ENCODE measurements at regions not wholly inside any gene's neighbourhood (a gene's known extent, or its start where the extent isn't known, plus 50 kb on each side); places are given as distances from the start of the nearest gene placed in this dataset.

- in situ Hi-C loops (cut with HindIII; ENCODE audit: low sequenced_read_pairs), result no loop called here
Measured at GRCh38 chr18:39698436-39698835, 2132.8 kb upstream of the CELF4 start.

DNA sequence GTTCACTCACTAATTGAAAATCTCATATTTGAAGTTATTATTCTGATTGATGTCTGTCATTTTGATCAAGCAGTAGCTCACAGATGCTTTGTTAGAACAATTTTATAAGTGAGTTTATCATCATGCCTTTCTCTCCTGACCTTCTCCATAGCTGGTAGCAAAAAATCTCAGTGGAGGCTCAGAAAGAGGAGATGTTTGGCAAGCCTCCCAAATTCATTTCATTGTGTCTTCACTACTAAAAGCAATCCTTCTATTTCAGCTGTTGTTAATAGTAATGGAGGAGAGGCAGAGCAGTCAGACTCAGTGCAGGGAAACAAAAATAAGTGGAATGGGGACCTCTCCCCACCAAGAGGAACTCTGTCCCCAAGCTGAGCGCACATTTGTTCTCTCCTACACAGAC is 2127.8 kb upstream of the CELF4 start:
- in situ Hi-C loops (cut with HindIII; ENCODE audit: low sequenced_read_pairs), result no loop called here

- in situ Hi-C loops (cut with HindIII; ENCODE audit: low sequenced_read_pairs), result no loop called here
Measured at GRCh38 chr18:39692367-39693015, 2126.9 kb upstream of the CELF4 start.

- in situ Hi-C loops (cut with HindIII; ENCODE audit: low sequenced_read_pairs), result no loop called here
Measured at GRCh38 chr18:39685303-39685902, 2119.8 kb upstream of the CELF4 start.

DNA sequence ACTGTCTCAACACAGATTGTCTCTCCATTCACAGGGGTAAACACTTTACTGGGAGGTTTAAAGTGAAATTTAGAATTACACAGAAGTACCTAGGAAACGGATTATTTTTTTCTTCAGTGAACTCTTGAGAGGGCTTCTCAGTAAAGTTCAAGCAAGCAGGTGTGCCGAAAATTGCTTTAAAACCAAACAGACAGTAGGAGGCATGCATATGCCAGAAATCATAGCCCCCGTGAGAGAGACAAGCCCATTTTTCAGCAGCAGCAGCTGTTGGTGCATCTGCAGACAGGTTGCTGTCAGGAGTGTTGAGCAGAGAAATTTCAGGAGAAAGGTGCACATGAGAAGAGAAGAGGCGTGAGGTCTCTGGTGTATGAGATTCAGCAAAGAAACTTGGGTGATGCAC is 2115.5 kb upstream of the CELF4 start:
- in situ Hi-C loops (cut with HindIII; ENCODE audit: low sequenced_read_pairs), result no loop called here

DNA sequence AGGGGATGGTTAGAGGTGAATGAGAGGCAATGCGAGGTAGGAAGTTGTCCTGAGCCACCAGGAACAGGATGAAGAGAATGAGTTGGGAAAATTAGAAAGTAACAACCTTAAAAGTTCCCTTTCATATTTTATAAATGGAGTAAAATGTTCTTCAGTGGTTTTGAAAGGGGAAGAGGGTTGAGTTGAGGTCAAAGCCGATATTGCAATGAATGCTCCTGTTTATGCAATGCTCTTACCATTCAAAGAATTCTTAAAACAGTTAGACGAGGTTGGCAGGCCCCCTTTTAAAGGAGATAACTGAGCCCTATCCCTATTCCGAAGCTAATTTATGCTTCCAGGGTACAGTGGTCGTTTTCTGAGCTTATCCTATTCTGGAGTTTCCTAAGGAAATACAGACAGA is 2110.3 kb upstream of the CELF4 start:
- in situ Hi-C loops (cut with HindIII; ENCODE audit: low sequenced_read_pairs), result no loop called here

- in situ Hi-C loops (cut with HindIII; ENCODE audit: low sequenced_read_pairs), result no loop called here
Measured at GRCh38 chr18:39675368-39675767, 2109.8 kb upstream of the CELF4 start.

DNA sequence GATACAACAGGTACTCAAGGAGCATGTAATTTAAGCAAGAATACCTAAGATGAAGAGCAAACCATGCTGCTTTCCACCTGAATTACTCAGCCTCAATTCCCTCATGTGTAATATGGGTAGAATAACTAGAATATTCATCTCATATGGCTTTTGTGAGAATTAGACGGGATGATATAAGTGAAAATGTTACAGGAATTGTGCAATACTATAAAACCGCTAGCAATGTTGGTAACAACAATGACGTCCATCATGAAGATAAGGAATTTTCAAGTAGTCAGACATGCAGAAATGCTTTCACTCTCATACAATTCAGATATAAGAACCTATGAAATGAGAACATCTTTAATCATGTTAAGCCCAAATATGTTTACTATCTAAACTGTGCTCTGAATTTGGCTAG is 2106.6 kb upstream of the CELF4 start:
- in situ Hi-C loops (cut with HindIII; ENCODE audit: low sequenced_read_pairs), result no loop called here

- in situ Hi-C loops (cut with HindIII; ENCODE audit: low sequenced_read_pairs), result no loop called here
Measured at GRCh38 chr18:39667905-39668304, 2102.3 kb upstream of the CELF4 start.

DNA sequence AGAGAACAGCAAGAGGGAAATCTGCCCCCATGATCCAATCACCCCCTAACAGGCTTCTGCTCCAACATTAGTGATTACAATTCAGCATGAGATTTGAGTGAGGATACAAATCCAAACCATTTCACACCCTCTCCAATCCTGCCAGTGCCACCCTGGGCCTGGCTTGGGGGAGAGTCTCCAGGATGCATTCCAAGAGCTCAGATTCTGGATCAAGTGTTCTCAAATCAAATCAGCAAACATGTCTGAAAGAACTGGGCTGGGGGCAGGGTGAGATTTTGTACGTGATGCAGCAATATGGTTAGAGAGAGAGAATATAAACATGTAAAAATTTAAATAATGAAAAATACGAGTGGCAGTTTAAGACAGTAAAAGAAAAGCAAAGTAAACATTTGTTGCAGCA is 2100.9 kb upstream of the CELF4 start:
- in situ Hi-C loops (cut with HindIII; ENCODE audit: low sequenced_read_pairs), result no loop called here

DNA sequence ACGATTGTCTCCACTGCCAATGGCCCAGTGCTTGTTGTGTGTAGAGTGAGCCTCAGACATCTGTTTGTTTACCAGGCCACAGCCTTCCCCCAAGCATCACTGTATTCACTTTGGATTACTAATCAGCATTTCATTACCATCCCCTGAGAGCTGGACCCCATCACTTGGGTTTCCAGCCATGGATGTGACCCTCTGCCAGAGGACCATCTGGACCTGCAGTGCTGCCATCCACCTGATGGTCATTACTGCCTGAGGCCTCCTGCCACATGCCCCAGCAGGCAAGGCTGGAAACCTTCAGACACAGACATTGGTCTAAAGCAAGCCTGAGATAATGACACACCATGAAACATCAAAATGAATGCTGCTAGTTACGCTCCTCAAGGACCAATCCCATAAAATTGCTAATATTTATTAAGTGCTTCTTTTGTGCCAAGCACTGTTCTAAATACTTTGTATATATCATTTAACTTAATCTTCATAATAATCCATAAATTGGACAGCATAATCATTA is 2096.3 kb upstream of the CELF4 start:
- in situ Hi-C loops (cut with HindIII; ENCODE audit: low sequenced_read_pairs), result no loop called here

DNA sequence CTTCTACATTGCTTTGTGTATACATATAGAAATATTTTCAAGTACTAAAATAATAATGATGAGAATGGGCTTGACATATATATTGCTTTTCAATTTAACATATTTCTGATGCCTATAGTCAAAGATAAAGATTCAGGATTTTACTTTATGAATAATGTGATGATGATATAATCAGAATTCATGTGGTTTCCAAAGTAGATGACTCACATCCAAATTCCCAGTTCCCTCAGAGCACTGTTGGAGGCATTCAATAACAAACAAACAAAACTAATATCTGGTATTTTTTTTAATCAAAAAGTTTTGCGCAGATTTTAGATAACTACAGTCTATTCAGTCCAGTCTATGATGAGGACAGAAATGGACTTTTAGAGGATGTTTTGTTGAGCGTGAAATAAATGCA is 2094.5 kb upstream of the CELF4 start:
- in situ Hi-C loops (cut with HindIII; ENCODE audit: low sequenced_read_pairs), result no loop called here

- in situ Hi-C loops (cut with HindIII; ENCODE audit: low sequenced_read_pairs), result no loop called here
Measured at GRCh38 chr18:39655341-39655740, 2089.7 kb upstream of the CELF4 start.

DNA sequence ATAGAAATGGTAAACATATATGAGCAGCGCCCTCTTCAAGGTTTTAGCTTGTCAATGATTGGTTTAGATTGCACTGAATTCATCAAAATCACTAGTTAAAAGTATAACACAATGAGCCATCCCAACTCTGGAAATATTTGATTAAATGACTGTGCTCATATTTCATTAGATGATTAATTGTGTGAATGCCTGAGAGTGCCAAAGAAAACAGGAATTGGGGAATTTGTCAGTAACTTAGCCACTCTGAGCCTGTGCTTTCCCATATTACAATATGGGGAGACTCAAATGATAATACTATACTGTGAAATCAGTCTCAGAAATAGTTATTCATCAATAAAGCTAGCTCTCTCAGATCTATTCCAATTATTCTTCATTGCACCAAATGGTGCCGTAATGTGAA is 2087.6 kb upstream of the CELF4 start:
- in situ Hi-C loops (cut with HindIII; ENCODE audit: low sequenced_read_pairs), result no loop called here

DNA sequence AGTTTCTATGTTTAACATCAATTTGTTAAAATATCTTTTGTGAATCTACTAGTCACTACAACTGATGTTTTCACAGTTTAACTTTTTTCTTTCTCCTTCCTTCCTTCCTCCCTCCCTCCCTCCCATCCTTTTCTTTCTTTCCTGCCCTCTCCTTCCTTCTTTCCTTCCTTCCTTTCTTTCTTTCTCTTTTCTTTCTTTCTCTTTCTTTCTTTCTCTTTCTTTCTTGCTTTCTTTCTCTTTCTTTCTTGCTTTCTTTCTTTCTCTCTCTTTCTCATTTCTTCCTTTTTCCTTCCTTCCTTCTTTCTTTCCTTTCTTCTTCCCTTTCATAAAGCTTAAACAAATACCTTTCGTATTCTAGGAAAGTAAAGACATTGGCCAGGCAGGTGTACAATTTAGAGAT is 2083.0 kb upstream of the CELF4 start:
- in situ Hi-C loops (cut with HindIII; ENCODE audit: low sequenced_read_pairs), result no loop called here

- in situ Hi-C loops (cut with HindIII; ENCODE audit: low sequenced_read_pairs), result no loop called here
Measured at GRCh38 chr18:39647627-39648534, 2082.3 kb upstream of the CELF4 start.

DNA sequence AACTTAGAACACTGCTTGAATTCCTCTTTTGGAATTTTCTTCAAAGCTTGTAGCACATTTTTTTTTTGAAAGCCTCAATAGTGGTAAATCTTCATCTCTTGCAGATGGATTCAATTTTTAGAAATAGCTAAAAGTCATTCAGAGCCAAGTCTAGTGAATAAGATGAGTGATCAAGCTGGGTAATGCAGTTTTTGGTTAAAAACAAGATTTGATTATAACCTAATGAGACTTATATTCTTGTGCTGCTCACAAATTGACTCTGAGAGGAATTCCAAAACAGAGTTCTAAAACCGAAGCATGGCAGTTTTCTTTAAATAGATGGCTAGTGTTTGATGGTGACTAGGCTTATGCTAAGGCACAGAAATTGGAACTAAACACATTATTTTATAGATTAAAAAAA is 2072.6 kb upstream of the CELF4 start:
- in situ Hi-C loops (cut with HindIII; ENCODE audit: low sequenced_read_pairs), result no loop called here

GRCh38 chr18:39636931-39637330 is 2071.3 kb upstream of the CELF4 start:
- in situ Hi-C loops (cut with HindIII; ENCODE audit: low sequenced_read_pairs), result no loop called here

GRCh38 chr18:39635966-39636365 is 2070.4 kb upstream of the CELF4 start:
- in situ Hi-C loops (cut with HindIII; ENCODE audit: low sequenced_read_pairs), result no loop called here

DNA sequence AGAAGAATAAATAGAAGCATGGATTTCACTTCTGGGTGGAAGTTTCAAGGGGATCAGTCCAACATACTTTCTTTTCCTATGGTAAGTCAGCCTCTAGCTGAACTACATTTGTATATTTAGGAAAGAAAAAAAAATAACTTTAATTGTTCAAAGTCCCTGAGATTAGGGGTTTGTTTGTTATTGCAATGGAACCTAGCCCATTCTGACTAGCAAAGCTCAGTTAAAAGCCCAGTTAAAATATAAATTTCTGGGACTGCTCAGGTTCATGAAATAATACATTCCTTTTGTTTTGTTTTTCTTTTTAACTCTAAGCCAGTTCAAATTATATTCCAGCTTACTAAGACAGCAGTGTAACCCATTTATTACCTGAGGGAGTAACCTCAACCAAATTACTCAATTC is 2069.6 kb upstream of the CELF4 start:
- in situ Hi-C loops (cut with HindIII; ENCODE audit: low sequenced_read_pairs), result no loop called here

DNA sequence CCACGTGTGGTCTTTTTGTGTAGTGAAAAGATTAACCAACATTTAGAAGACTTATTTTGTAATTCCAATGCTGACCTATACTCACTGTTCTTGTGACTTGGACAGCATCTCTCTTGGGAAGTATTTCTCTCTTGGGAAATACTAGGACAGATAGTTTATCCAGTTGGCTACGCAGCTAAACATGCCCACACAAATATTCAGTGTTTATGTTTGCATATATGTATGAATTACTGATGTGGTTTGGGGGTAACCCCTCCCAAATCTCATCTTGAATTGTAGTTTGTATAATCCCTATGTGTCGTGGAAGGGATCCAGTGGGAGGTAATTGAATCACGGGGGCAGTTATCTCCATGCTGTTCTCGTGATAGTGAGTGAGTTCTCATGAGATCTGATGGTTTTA is 2062.3 kb upstream of the CELF4 start:
- in situ Hi-C loops (cut with HindIII; ENCODE audit: low sequenced_read_pairs), result no loop called here

- in situ Hi-C loops (cut with HindIII; ENCODE audit: low sequenced_read_pairs), result no loop called here
Measured at GRCh38 chr18:39624961-39625360, 2059.4 kb upstream of the CELF4 start.

All from DLD1 (cell line).